NT2/D1 (cell line): ENCODE measurements at regions not wholly inside any gene's neighbourhood (a gene's known extent, or its start where the extent isn't known, plus 50 kb on each side); places are given as distances from the start of the nearest gene placed in this dataset.

Experiments used
- DNase-seq: peaks from one replicate; pipeline ENCODE4 v3.0.0-alpha.2; 2011; ENCODE audit warnings: low read depth, low spot score
- H3K27me3 ChIP-seq: 2 replicates; pipeline ENCODE4 v1.6.0; 2011; ENCODE audit warnings: mild to moderate bottlenecking; ENCODE audit not compliant: insufficient read length, insufficient read depth
- H3K36me3 ChIP-seq: 2 replicates; pipeline ENCODE4 v1.6.1; 2011; ENCODE audit warnings: mild to moderate bottlenecking, low read length, mixed read lengths; ENCODE audit not compliant: insufficient read depth, insufficient read length
- H3K4me1 ChIP-seq: 2 replicates; pipeline ENCODE4 v1.5.1; 2011; ENCODE audit not compliant: insufficient read depth, insufficient read length
- H3K4me3 ChIP-seq: 2 replicates; pipeline ENCODE4 v1.5.1; 2011; ENCODE audit warnings: low read depth; ENCODE audit not compliant: insufficient read length
- H3K9ac ChIP-seq: 2 replicates; pipeline ENCODE4 v1.6.0; 2011; ENCODE audit warnings: low read depth; ENCODE audit not compliant: insufficient read length
- H3K9me3 ChIP-seq: 2 replicates; pipeline ENCODE4 v1.5.1; 2011; ENCODE audit warnings: mild to moderate bottlenecking, low read length; ENCODE audit not compliant: insufficient read depth
- SUZ12 ChIP-seq: IDR thresholded peaks from 2 replicates; pipeline ENCODE4 v1.6.1; 2011; ENCODE audit not compliant: insufficient read length, insufficient read depth; ENCODE audit errors: extremely low read depth
- YY1 ChIP-seq: IDR thresholded peaks from 2 replicates; pipeline ENCODE4 v1.6.1; 2011; ENCODE audit not compliant: insufficient read length, insufficient read depth
- ZNF274 ChIP-seq: IDR thresholded peaks from 2 replicates; pipeline ENCODE4 v1.6.1; 2011; ENCODE audit warnings: mild to moderate bottlenecking, low read depth, low read length

- no peak overlapping the region for H3K4me3 ChIP-seq
- no peaks in the 10 kb centered on the region for H3K36me3 ChIP-seq
- H3K4me1 ChIP-seq, result no peaks in the 10 kb centered on the region
- no peak for DNase-seq
- no peak overlapping the region for H3K9ac ChIP-seq
- H3K9me3 ChIP-seq, result no peaks in the 10 kb centered on the region
- no peaks in the 10 kb centered on the region for H3K27me3 ChIP-seq
- TF ChIP-seq ZNF274 (no peak), YY1 (no peak), SUZ12 (no peak)
These were observed 409.1 kb downstream of the TCERG1L start for GRCh38 chr10:130902471-130902870.

- no peaks in the 10 kb centered on the region for H3K27me3 ChIP-seq
- no peak for DNase-seq
- TF ChIP-seq ZNF274 (no peak), YY1 (no peak), SUZ12 (no peak)
- no peaks in the 10 kb centered on the region for H3K9me3 ChIP-seq
- H3K4me1 ChIP-seq, result no peaks in the 10 kb centered on the region
- no peak overlapping the region for H3K4me3 ChIP-seq
- no peaks in the 10 kb centered on the region for H3K36me3 ChIP-seq
- H3K9ac ChIP-seq, result no peak overlapping the region
These were observed 408.6 kb downstream of the TCERG1L start for GRCh38 chr10:130902929-130903328.

GRCh38 chr10:130904676-130905075 is 406.8 kb downstream of the TCERG1L start:
- no peak for DNase-seq
- H3K4me1 ChIP-seq, result no peaks in the 10 kb centered on the region
- TF ChIP-seq SUZ12 (no peak), ZNF274 (no peak), YY1 (no peak)
- H3K9me3 ChIP-seq, result no peaks in the 10 kb centered on the region
- no peaks in the 10 kb centered on the region for H3K27me3 ChIP-seq
- H3K9ac ChIP-seq, result no peak overlapping the region
- no peaks in the 10 kb centered on the region for H3K36me3 ChIP-seq
- H3K4me3 ChIP-seq, result no peak overlapping the region

GRCh38 chr10:130905386-130905785 is 406.1 kb downstream of the TCERG1L start:
- no peaks in the 10 kb centered on the region for H3K36me3 ChIP-seq
- TF ChIP-seq SUZ12 (no peak), YY1 (no peak), ZNF274 (no peak)
- H3K4me1 ChIP-seq, result no peaks in the 10 kb centered on the region
- H3K27me3 ChIP-seq, result no peaks in the 10 kb centered on the region
- no peak for DNase-seq
- H3K4me3 ChIP-seq, result no peak overlapping the region
- no peaks in the 10 kb centered on the region for H3K9me3 ChIP-seq
- no peak overlapping the region for H3K9ac ChIP-seq

- Histone ChIP-seq H3K27me3 (no peaks in the 10 kb centered on the region), H3K9me3 (no peaks in the 10 kb centered on the region), H3K9ac (no peak overlapping the region), H3K4me3 (no peak overlapping the region), H3K36me3 (no peaks in the 10 kb centered on the region), H3K4me1 (no peaks in the 10 kb centered on the region)
- no peak for TF ChIP-seq YY1
- TF ChIP-seq ZNF274, result no peak
- TF ChIP-seq SUZ12, result no peak
- no peak for DNase-seq
These were observed 405.6 kb downstream of the TCERG1L start for GRCh38 chr10:130905921-130906320.

- Histone ChIP-seq H3K4me3 (no peak overlapping the region), H3K4me1 (no peaks in the 10 kb centered on the region), H3K27me3 (no peaks in the 10 kb centered on the region), H3K9ac (no peak overlapping the region), H3K9me3 (peaks cover 7% of the 10 kb centered on the region), H3K36me3 (no peaks in the 10 kb centered on the region)
- TF ChIP-seq ZNF274, result no peak
- no peak for TF ChIP-seq SUZ12
- no peak for TF ChIP-seq YY1
- no peak for DNase-seq
These were observed 400.7 kb downstream of the TCERG1L start for GRCh38 chr10:130910848-130911247.

GRCh38 chr10:130913844-130914243 is 397.7 kb downstream of the TCERG1L start:
- TF ChIP-seq ZNF274, result no peak
- TF ChIP-seq YY1, result no peak
- TF ChIP-seq SUZ12, result no peak
- no peak overlapping the region for H3K9ac ChIP-seq
- no peaks in the 10 kb centered on the region for H3K36me3 ChIP-seq
- peaks cover 7% of the 10 kb centered on the region for H3K9me3 ChIP-seq
- no peak for DNase-seq
- H3K4me3 ChIP-seq, result no peak overlapping the region
- H3K27me3 ChIP-seq, result no peaks in the 10 kb centered on the region
- no peaks in the 10 kb centered on the region for H3K4me1 ChIP-seq

GRCh38 chr10:130914367-130914766 is 397.2 kb downstream of the TCERG1L start:
- H3K27me3 ChIP-seq, result no peaks in the 10 kb centered on the region
- peaks cover 7% of the 10 kb centered on the region for H3K9me3 ChIP-seq
- no peak overlapping the region for H3K9ac ChIP-seq
- no peaks in the 10 kb centered on the region for H3K36me3 ChIP-seq
- no peaks in the 10 kb centered on the region for H3K4me1 ChIP-seq
- no peak overlapping the region for H3K4me3 ChIP-seq
- no peak for DNase-seq
- TF ChIP-seq YY1, result no peak
- TF ChIP-seq SUZ12, result no peak
- no peak for TF ChIP-seq ZNF274
